Brain microvascular endothelial cell (primary cell): ENCODE measurements at regions not wholly inside any gene's neighbourhood (a gene's known extent, or its start where the extent isn't known, plus 50 kb on each side); places are given as distances from the start of the nearest gene placed in this dataset.

Experiments
- DNase-seq: peaks from one replicate; pipeline ENCODE4 v3.0.0-alpha.2; 2020
- H3K27ac ChIP-seq: fragments of 250-450 bp; sonication (Bioruptor Pico); 2 replicates; pipeline ENCODE4 v1.5.1; 2020; ENCODE audit warnings: mild to moderate bottlenecking, moderate library complexity
- H3K27me3 ChIP-seq: fragments of 250-450 bp; sonication (Bioruptor Pico); replicated peaks from 2 replicates; pipeline ENCODE4 v1.5.1; 2020; ENCODE audit warnings: mild to moderate bottlenecking
- H3K36me3 ChIP-seq: fragments of 250-450 bp; sonication (Bioruptor Pico); replicated peaks from 2 replicates; pipeline ENCODE4 v1.5.1; 2020; ENCODE audit warnings: mild to moderate bottlenecking
- H3K4me3 ChIP-seq: 2 replicates; pipeline ENCODE4 v1.5.1; 2011; ENCODE audit warnings: low read depth, mild to moderate bottlenecking, control low read depth, low read length, moderate library complexity
- CTCF ChIP-seq: IDR thresholded peaks from 2 replicates; pipeline ENCODE4 v1.5.1; 2011; ENCODE audit warnings: low read depth, mild to moderate bottlenecking, moderate library complexity, low read length, control low read depth, inconsistent platforms; ENCODE audit errors: missing control alignments
- in situ Hi-C: cut with HindIII; loops from 2 replicates; pipeline ENCODE4 v1.10.0; 2017; ENCODE audit warnings: low sequenced_read_pairs, low pct_ligation_motif_present

- H3K27ac ChIP-seq: no peak overlapping the region
- no peak for TF ChIP-seq CTCF
- H3K36me3 ChIP-seq: no peaks in the 10 kb centered on the region
- in situ Hi-C loops: no loop called here
- DNase-seq: no peak
- H3K27me3 ChIP-seq: no peaks in the 10 kb centered on the region
- H3K4me3 ChIP-seq: no peak overlapping the region
Measured at GRCh38 chr10:33669904-33670303, 335.4 kb upstream of the NRP1 start.

- Histone ChIP-seq H3K27me3 (no peaks in the 10 kb centered on the region), H3K27ac (no peak overlapping the region), H3K4me3 (no peak overlapping the region), H3K36me3 (no peaks in the 10 kb centered on the region)
- TF ChIP-seq CTCF: no peak
- in situ Hi-C loops: no loop called here
- DNase-seq: peak; percentile 67
Measured at GRCh38 chr10:33666686-33667480, 332.4 kb upstream of the NRP1 start.

- no peak for TF ChIP-seq CTCF
- in situ Hi-C loops: no loop called here
- Histone ChIP-seq H3K4me3 (no peak overlapping the region), H3K36me3 (no peaks in the 10 kb centered on the region), H3K27ac (no peak overlapping the region), H3K27me3 (no peaks in the 10 kb centered on the region)
- peak; percentile 31 for DNase-seq
Measured at GRCh38 chr10:33665501-33665900, 331.0 kb upstream of the NRP1 start.

GRCh38 chr10:33664070-33664469 is 329.6 kb upstream of the NRP1 start:
- no peaks in the 10 kb centered on the region for H3K27me3 ChIP-seq
- in situ Hi-C loops: no loop called here
- H3K36me3 ChIP-seq: no peaks in the 10 kb centered on the region
- DNase-seq: no peak
- no peak overlapping the region for H3K27ac ChIP-seq
- no peak overlapping the region for H3K4me3 ChIP-seq
- no peak for TF ChIP-seq CTCF

GRCh38 chr10:33661580-33662336 is 327.3 kb upstream of the NRP1 start:
- Histone ChIP-seq H3K4me3 (no peak overlapping the region), H3K27ac (no peak overlapping the region), H3K27me3 (no peaks in the 10 kb centered on the region), H3K36me3 (no peaks in the 10 kb centered on the region)
- peak; percentile 16 for DNase-seq
- in situ Hi-C loops: no loop called here
- no peak for TF ChIP-seq CTCF
